ENCODE measurements at regions not wholly inside any gene's neighbourhood (a gene's known extent, or its start where the extent isn't known, plus 50 kb on each side); places are given as distances from the start of the nearest gene placed in this dataset.

DNA sequence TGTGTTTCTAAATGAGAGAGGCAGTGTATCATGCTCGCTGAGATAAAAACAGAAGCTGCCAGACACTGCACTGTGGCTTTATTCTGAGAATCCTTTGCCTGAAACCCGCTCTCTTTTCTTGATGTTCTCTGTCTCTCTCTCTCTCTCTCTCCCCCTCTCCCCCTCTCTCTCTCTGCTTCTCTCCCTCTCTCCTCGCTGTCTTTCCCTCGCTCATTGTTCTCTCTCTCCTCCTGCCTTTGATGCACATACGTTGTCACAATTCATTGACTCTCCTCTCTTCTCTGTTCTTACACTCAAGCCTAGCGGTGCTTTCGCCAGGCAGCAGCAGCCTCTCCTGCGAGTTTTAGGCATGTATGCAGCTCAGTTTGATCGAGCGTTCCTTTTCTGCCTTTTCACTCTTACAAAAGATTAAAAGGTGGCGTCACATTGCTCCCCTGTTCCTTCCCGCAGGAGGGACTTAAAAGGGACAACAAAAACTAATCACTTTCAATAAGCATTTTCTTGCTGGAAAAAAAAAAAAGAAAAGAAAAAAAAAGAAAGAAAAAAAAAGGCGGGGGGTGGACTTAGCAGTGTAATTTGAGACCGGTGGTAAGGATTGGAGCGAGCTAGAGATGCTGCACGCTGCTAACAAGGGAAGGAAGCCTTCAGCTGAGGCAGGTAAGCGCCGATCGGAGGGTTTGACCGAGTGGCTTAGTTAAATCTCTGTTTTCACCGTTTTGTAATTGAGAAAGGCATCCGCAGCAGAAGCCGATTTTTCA lies 717.9 kb upstream of the WWC1 start:
- DNase-seq (ENCODE audit: low read depth, low spot score) (no peak), FAIRE-seq (peak; percentile 85)
- Histone ChIP-seq H3K9me3 (ENCODE audit: control insufficient read depth, low read depth, low read length) (no peaks in the 10 kb centered on the region), H3K9me1 (ENCODE audit: control insufficient read depth, extremely low read depth, insufficient read depth, low read length) (no peaks in the 10 kb centered on the region), H3K36me3 (ENCODE audit: control insufficient read depth in 2 of 2, extremely low read depth in 1 of 2, insufficient read depth in 2 of 2, low read length in 2 of 2) (no peaks in the 10 kb centered on the region), H3K4me3 (ENCODE audit: control insufficient read depth in 2 of 3, extremely low read depth in 1 of 3, insufficient read depth in 2 of 3, low read depth in 1 of 3, low read length in 3 of 3) (peak overlapping the region; percentile 3 to 68 (median 66)), H3K4me1 (ENCODE audit: control insufficient read depth, extremely low read depth, insufficient read depth, low read length) (peaks cover 7% of the 10 kb centered on the region), H3K9ac (ENCODE audit: control insufficient read depth, extremely low read depth, insufficient read depth, low read length) (peak overlapping the region; percentile 22), H2AFZ (ENCODE audit: control insufficient read depth, low read length) (peak overlapping the region; percentile 92), H3K27me3 (ENCODE audit: control insufficient read depth, extremely low read depth, insufficient read depth, low read length) (peaks cover 35% of the 10 kb centered on the region), H3K79me2 (ENCODE audit: control insufficient read depth, insufficient read depth, low read length) (no peaks in the 10 kb centered on the region), H3K27ac (ENCODE audit: control insufficient read depth, insufficient read depth, low read length) (no peak overlapping the region), H3K4me2 (ENCODE audit: control insufficient read depth, extremely low read depth, insufficient read depth, low read depth, low read length) (peak overlapping the region; percentile 95), H4K20me1 (ENCODE audit: control insufficient read depth, extremely low read depth, insufficient read depth, low read length) (no peaks in the 10 kb centered on the region)
- TF ChIP-seq, protein P1, sequence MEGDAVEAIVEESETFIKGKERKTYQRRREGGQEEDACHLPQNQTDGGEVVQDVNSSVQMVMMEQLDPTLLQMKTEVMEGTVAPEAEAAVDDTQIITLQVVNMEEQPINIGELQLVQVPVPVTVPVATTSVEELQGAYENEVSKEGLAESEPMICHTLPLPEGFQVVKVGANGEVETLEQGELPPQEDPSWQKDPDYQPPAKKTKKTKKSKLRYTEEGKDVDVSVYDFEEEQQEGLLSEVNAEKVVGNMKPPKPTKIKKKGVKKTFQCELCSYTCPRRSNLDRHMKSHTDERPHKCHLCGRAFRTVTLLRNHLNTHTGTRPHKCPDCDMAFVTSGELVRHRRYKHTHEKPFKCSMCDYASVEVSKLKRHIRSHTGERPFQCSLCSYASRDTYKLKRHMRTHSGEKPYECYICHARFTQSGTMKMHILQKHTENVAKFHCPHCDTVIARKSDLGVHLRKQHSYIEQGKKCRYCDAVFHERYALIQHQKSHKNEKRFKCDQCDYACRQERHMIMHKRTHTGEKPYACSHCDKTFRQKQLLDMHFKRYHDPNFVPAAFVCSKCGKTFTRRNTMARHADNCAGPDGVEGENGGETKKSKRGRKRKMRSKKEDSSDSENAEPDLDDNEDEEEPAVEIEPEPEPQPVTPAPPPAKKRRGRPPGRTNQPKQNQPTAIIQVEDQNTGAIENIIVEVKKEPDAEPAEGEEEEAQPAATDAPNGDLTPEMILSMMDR (optimal IDR thresholded peaks at IDR 0.05 in 1 of 3, IDR thresholded peaks at IDR 0.05 in 1 of 3, conservative IDR thresholded peaks at IDR 0.05 in 1 of 3; ENCODE audit: extremely low read depth in 1 of 3, insufficient read depth in 2 of 3, low read length in 3 of 3) = no peak
- peak; percentile 32 for TF ChIP-seq EZH2 (IDR thresholded peaks at IDR 0.05; ENCODE audit: low read length)
- dilution Hi-C loops (cut with MboI; ENCODE audit: extremely low pct_ligation_motif_present, low sequenced_read_pairs) = no loop called here

DNA sequence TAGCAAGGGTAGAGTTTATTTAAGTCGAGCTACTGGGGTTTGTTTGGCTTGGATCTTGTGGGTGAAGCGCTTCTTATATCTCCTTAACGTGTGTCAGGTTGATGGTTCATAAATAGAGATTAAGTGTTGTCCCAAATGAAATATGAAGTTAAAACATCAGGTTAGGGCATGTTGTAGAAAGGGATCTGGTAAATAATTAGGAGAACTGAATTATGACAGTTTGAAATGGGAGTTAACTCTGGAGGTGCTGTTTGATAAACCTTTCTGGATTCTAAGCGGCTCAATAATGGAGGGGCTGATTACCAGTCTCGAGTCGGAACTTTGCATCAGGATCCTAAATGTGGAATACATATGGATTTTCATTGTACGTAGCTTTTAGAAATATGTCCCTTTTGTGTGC lies 717.0 kb upstream of the WWC1 start:
- H3K4me1 ChIP-seq (ENCODE audit: control insufficient read depth, extremely low read depth, insufficient read depth, low read length) = peaks cover 7% of the 10 kb centered on the region
- DNase-seq (ENCODE audit: low read depth, low spot score) (no peak), FAIRE-seq (no peak)
- no peak overlapping the region for H2AFZ ChIP-seq (ENCODE audit: control insufficient read depth, low read length)
- peaks cover 35% of the 10 kb centered on the region for H3K27me3 ChIP-seq (ENCODE audit: control insufficient read depth, extremely low read depth, insufficient read depth, low read length)
- H3K9ac ChIP-seq (ENCODE audit: control insufficient read depth, extremely low read depth, insufficient read depth, low read length) = no peak overlapping the region
- H3K79me2 ChIP-seq (ENCODE audit: control insufficient read depth, insufficient read depth, low read length) = no peaks in the 10 kb centered on the region
- no peaks in the 10 kb centered on the region for H4K20me1 ChIP-seq (ENCODE audit: control insufficient read depth, extremely low read depth, insufficient read depth, low read length)
- H3K4me3 ChIP-seq (ENCODE audit: control insufficient read depth in 2 of 3, extremely low read depth in 1 of 3, insufficient read depth in 2 of 3, low read depth in 1 of 3, low read length in 3 of 3) = peak overlapping the region in 1 of 3 experiments; percentile 68
- no peaks in the 10 kb centered on the region for H3K36me3 ChIP-seq (ENCODE audit: control insufficient read depth in 2 of 2, extremely low read depth in 1 of 2, insufficient read depth in 2 of 2, low read length in 2 of 2)
- H3K9me3 ChIP-seq (ENCODE audit: control insufficient read depth, low read depth, low read length) = no peaks in the 10 kb centered on the region
- TF ChIP-seq, protein P1 (optimal IDR thresholded peaks at IDR 0.05 in 1 of 3, IDR thresholded peaks at IDR 0.05 in 1 of 3, conservative IDR thresholded peaks at IDR 0.05 in 1 of 3; ENCODE audit: extremely low read depth in 1 of 3, insufficient read depth in 2 of 3, low read length in 3 of 3) = no peak
- peak; percentile 31 for TF ChIP-seq EZH2 (IDR thresholded peaks at IDR 0.05; ENCODE audit: low read length)
- dilution Hi-C loops (cut with MboI; ENCODE audit: extremely low pct_ligation_motif_present, low sequenced_read_pairs) = no loop called here
- no peak overlapping the region for H3K27ac ChIP-seq (ENCODE audit: control insufficient read depth, insufficient read depth, low read length)
- no peaks in the 10 kb centered on the region for H3K9me1 ChIP-seq (ENCODE audit: control insufficient read depth, extremely low read depth, insufficient read depth, low read length)
- peak overlapping the region; percentile 95 for H3K4me2 ChIP-seq (ENCODE audit: control insufficient read depth, extremely low read depth, insufficient read depth, low read depth, low read length)

Measured in keratinocyte (primary cell).